ENCODE measurements at regions not wholly inside any gene's neighbourhood (a gene's known extent, or its start where the extent isn't known, plus 50 kb on each side); places are given as distances from the start of the nearest gene placed in this dataset.

GRCh38 chr4:67134616-67135015, 410.7 kb downstream of the CENPC start:
- TF ChIP-seq CSDC2 (CRISPR knock-in tag; IDR thresholded peaks at IDR 0.05), result no peak
- no peak for TF ChIP-seq TSHZ2 (CRISPR knock-in tag; IDR thresholded peaks at IDR 0.05)
- no peak for TF ChIP-seq GLIS3 (CRISPR knock-in tag; IDR thresholded peaks at IDR 0.05)
- TF ChIP-seq CREB5 (CRISPR knock-in tag; IDR thresholded peaks at IDR 0.05; ENCODE audit: low read depth), result no peak
- no peak for TF ChIP-seq ZFP3 (CRISPR knock-in tag; IDR thresholded peaks at IDR 0.05)
- TF ChIP-seq TCF4 (CRISPR knock-in tag; IDR thresholded peaks at IDR 0.05; ENCODE audit: borderline replicate concordance), result no peak
- TF ChIP-seq ZNF8 (CRISPR knock-in tag; IDR thresholded peaks at IDR 0.05), result no peak
- no peak for TF ChIP-seq ZC3H10 (CRISPR knock-in tag; IDR thresholded peaks at IDR 0.05)
- TF ChIP-seq BACH2 (CRISPR knock-in tag; IDR thresholded peaks at IDR 0.05; ENCODE audit: borderline replicate concordance), result no peak
- no peak for TF ChIP-seq ZNF70 (CRISPR knock-in tag; IDR thresholded peaks at IDR 0.05)
- no peak for TF ChIP-seq ISL1 (CRISPR knock-in tag; IDR thresholded peaks at IDR 0.05)
- TF ChIP-seq ZFP30 (CRISPR knock-in tag; IDR thresholded peaks at IDR 0.05), result no peak
- TF ChIP-seq TOX (CRISPR knock-in tag; IDR thresholded peaks at IDR 0.05; ENCODE audit: borderline replicate concordance), result no peak
- no peak for TF ChIP-seq SNAI2 (CRISPR knock-in tag; IDR thresholded peaks at IDR 0.05)
- no peak for TF ChIP-seq PATZ1 (CRISPR knock-in tag; IDR thresholded peaks at IDR 0.05; ENCODE audit: borderline replicate concordance)
- TF ChIP-seq ZNF565 (CRISPR knock-in tag; conservative IDR thresholded peaks at IDR 0.05; ENCODE audit: low read depth), result no peak
- no peak for TF ChIP-seq CSRNP3 (CRISPR knock-in tag; IDR thresholded peaks at IDR 0.05)
- no peak for ATAC-seq

GRCh38 chr4:67133162-67133561, 412.1 kb downstream of the CENPC start:
- TF ChIP-seq POU6F1 (CRISPR knock-in tag; IDR thresholded peaks at IDR 0.05; ENCODE audit: borderline replicate concordance, low read depth) (no peak), BACH2 (CRISPR knock-in tag; IDR thresholded peaks at IDR 0.05; ENCODE audit: borderline replicate concordance) (no peak)
- no peak for ATAC-seq

- no peak for ATAC-seq
- no peak for TF ChIP-seq SNAI2 (CRISPR knock-in tag; IDR thresholded peaks at IDR 0.05)
- TF ChIP-seq PPARA (CRISPR knock-in tag; IDR thresholded peaks at IDR 0.05; ENCODE audit: borderline replicate concordance), result no peak
- no peak for TF ChIP-seq CREB5 (CRISPR knock-in tag; IDR thresholded peaks at IDR 0.05; ENCODE audit: low read depth)
- no peak for TF ChIP-seq TCF4 (CRISPR knock-in tag; IDR thresholded peaks at IDR 0.05; ENCODE audit: borderline replicate concordance)
- no peak for TF ChIP-seq OSR1 (CRISPR knock-in tag; IDR thresholded peaks at IDR 0.05)
- TF ChIP-seq ZNF70 (CRISPR knock-in tag; IDR thresholded peaks at IDR 0.05), result no peak
- TF ChIP-seq GLIS3 (CRISPR knock-in tag; IDR thresholded peaks at IDR 0.05), result no peak
- TF ChIP-seq PATZ1 (CRISPR knock-in tag; IDR thresholded peaks at IDR 0.05; ENCODE audit: borderline replicate concordance), result no peak
- TF ChIP-seq BACH2 (CRISPR knock-in tag; IDR thresholded peaks at IDR 0.05; ENCODE audit: borderline replicate concordance), result no peak
- no peak for TF ChIP-seq ZFP3 (CRISPR knock-in tag; IDR thresholded peaks at IDR 0.05)
Observed at GRCh38 chr4:67131224-67131623, 414.1 kb downstream of the CENPC start.
